HepG2 (cell line): ENCODE measurements at regions not wholly inside any gene's neighbourhood (a gene's known extent, or its start where the extent isn't known, plus 50 kb on each side); places are given as distances from the start of the nearest gene placed in this dataset.
"Not testable (repeated sequence)": the region's sequence is repeated elsewhere in the genome, so short reads cannot be mapped to it uniquely, and the experiment has no call there.

Experiments used
- ATAC-seq: fragments of 200-7000 bp; cut with Tn5 transposase; 3 replicates; pipeline ENCODE4 v1.9.1; 2020; ENCODE audit warnings: mild to moderate bottlenecking, moderate library complexity
- BruUV-seq: library from RNA; stranded (reverse); fragments of 400-500 nt; replicated peaks from 2 replicates; lab custom pipeline; 2021; lab: Mats Ljungman, UMichigan
- CTCF ChIA-PET: fragments of 300-600 bp; formaldehyde crosslinking; extraction: SDS; loops from one replicate; lab custom pipeline; 2021; ENCODE audit warnings: low total read pairs, inconsistent platforms, low intra/inter-chr PET ratio; lab: Yijun Ruan, JAX
- POLR2A ChIA-PET: fragments of 350-600 bp; sonication (Branson Sonifier 250); formaldehyde crosslinking; loops from one replicate; lab custom pipeline; 2020; ENCODE audit warnings: antibody characterized with exemption, inconsistent platforms; lab: Yijun Ruan, JAX
- DNase-seq: peaks from one replicate; pipeline ENCODE4 v3.0.0-alpha.2; 2015; ENCODE audit warnings: low spot score
- FAIRE-seq: peaks from 3 replicates; lab custom pipeline; 2011; peaks lifted over from hg19 to GRCh38; lab: Jason Lieb, UNC
- H2AFZ ChIP-seq: one replicate; pipeline ENCODE4 v1.6.1; 2011; ENCODE audit warnings: low read length, inconsistent platforms
- H3K27ac ChIP-seq: fragments of 300-600 bp; 3 replicates; pipeline ENCODE4 v1.8.0; 2011; ENCODE audit warnings: mixed run types, mild to moderate bottlenecking, mixed read lengths, low read length, inconsistent platforms; ENCODE audit not compliant: insufficient read depth; ENCODE audit errors: extremely low read length
- H3K27me3 ChIP-seq, 2 experiments: fragments of 200-600 bp in 1 of 2; 2 replicates in 1 of 2; 3 replicates in 1 of 2; pipeline versions ENCODE4 v1.6.0 to v1.8.0; 2011; ENCODE audit warnings: low read length in 2 of 2, mild to moderate bottlenecking in 2 of 2, moderate library complexity in 2 of 2, inconsistent platforms in 1 of 2; ENCODE audit not compliant: insufficient read depth in 2 of 2, control insufficient read depth in 1 of 2
- H3K36me3 ChIP-seq, 2 experiments: fragments of 200-600 bp in 1 of 2; replicated peaks in 1 of 2; 2 replicates in 1 of 2; 3 replicates in 1 of 2; pipeline versions ENCODE4 v1.5.1 to v1.8.0; 2011; ENCODE audit warnings: low read length in 2 of 2, inconsistent platforms in 1 of 2; ENCODE audit not compliant: insufficient read depth in 2 of 2, control insufficient read depth in 1 of 2
- H3K4me1 ChIP-seq: 2 replicates; pipeline ENCODE4 v1.5.1; 2012; ENCODE audit warnings: low read length, inconsistent platforms; ENCODE audit not compliant: insufficient read depth
- H3K4me2 ChIP-seq: 2 replicates; pipeline ENCODE4 v1.6.0; 2011; ENCODE audit warnings: low read depth, low read length, inconsistent platforms
- H3K4me3 ChIP-seq, 3 experiments: fragments of 200-600 bp in 1 of 3; sonication (generic), shearing (Covaris generic) in 1 of 3; replicated peaks in 1 of 3; 2 replicates each; pipeline ENCODE4 v1.5.1; 2011 to 2016; ENCODE audit warnings: low read length in 3 of 3, inconsistent platforms in 2 of 3, low read depth in 2 of 3, mild to moderate bottlenecking in 2 of 3, control low read depth in 1 of 3, mixed read lengths in 1 of 3; ENCODE audit not compliant: insufficient read depth in 1 of 3
- H3K79me2 ChIP-seq: one replicate; pipeline ENCODE4 v1.6.1; 2011; ENCODE audit warnings: low read length, inconsistent platforms; ENCODE audit not compliant: insufficient read depth
- H3K9ac ChIP-seq: 2 replicates; pipeline ENCODE4 v1.6.0; 2011; ENCODE audit warnings: mild to moderate bottlenecking, low read depth, low read length, inconsistent platforms; ENCODE audit not compliant: insufficient read depth
- H3K9me3 ChIP-seq: 2 replicates; pipeline ENCODE4 v1.5.1; 2012; ENCODE audit warnings: mild to moderate bottlenecking, low read length
- H4K20me1 ChIP-seq: 2 replicates; pipeline ENCODE4 v1.6.0; 2011; ENCODE audit warnings: inconsistent platforms, mild to moderate bottlenecking, low read length, moderate library complexity; ENCODE audit not compliant: insufficient read depth
- MAX ChIP-seq: IDR thresholded peaks from 2 replicates; pipeline ENCODE4 v1.6.1; 2012; ENCODE audit warnings: inconsistent platforms
- RAD51 ChIP-seq: fragments of 450-650 bp; IDR thresholded peaks from 2 replicates; pipeline ENCODE4 v1.6.1; 2016; ENCODE audit warnings: borderline replicate concordance
- TSC22D2 ChIP-seq: sonication (generic); formaldehyde crosslinking; IDR thresholded peaks from 2 replicates; pipeline ENCODE4 v1.5.1; 2020; ENCODE audit warnings: missing genetic modification reagents, mild to moderate bottlenecking, borderline replicate concordance
- ZNF274 ChIP-seq: sonication (generic); formaldehyde crosslinking; IDR thresholded peaks from 2 replicates; pipeline ENCODE4 v1.5.1; 2020; ENCODE audit warnings: mild to moderate bottlenecking, missing genetic modification reagents
- ZNF552 ChIP-seq: sonication (generic); formaldehyde crosslinking; IDR thresholded peaks from 2 replicates; pipeline ENCODE4 v1.9.0; 2022; ENCODE audit warnings: missing genetic modification reagents, mild to moderate bottlenecking, borderline replicate concordance
- WGBS: methylation state at CpG from one replicate; pipeline ENCODE4 v1.1.6; 2017; ENCODE audit warnings: low lambda C conversion rate; 5-methylcytosine and 5-hydroxymethylcytosine counted together
- in situ Hi-C: cut with HindIII; loops from 2 replicates; pipeline ENCODE4 v1.10.0; 2017; ENCODE audit warnings: low pct_unique_long_range_greater_than_20kb; ENCODE audit not compliant: extremely low pct_ligation_motif_present
- intact Hi-C: fragments of 100-400 bp; cut with micrococcal nuclease; formaldehyde crosslinking; loops from one replicate; pipeline ENCODE4 v1.10.0; 2022; ENCODE audit not compliant: unreplicated experiment
- TF ChIP-seq, protein P1 (sequence below): sonication (generic); formaldehyde crosslinking; IDR thresholded peaks from 2 replicates; pipeline ENCODE4 v1.8.0; 2023; ENCODE audit warnings: mild to moderate bottlenecking, missing genetic modification reagents

DNA sequence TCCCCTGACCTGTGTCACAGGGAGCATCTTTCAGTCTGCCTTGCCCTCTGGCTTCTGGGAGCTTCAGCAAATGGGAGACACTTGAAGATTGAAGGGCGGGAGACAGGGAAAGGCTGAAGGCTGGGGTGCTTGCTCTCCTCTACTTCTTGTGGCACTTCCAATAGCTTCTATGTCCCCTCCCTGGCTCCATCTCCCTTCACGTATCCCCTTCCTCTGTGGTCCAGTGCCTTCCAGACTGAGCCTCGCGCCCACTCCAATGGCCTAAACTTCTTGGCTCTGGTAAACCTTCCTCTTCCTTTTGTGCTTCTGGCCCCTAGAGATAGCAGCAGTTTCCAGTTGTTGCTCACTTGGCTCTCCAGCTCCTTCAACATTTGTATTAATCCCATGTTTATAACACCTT lies 69.8 kb upstream of the TOPAZ1 start:
- H3K4me2 ChIP-seq: no peak overlapping the region
- 17% methylated on average over 4 of the region's 4 CpGs for WGBS
- H3K4me1 ChIP-seq: no peaks in the 10 kb centered on the region
- intact Hi-C loops (no loop called here), in situ Hi-C loops (no loop called here)
- H3K79me2 ChIP-seq: no peaks in the 10 kb centered on the region
- no peaks in the 10 kb centered on the region for H3K9me3 ChIP-seq
- ChIA-PET CTCF (no interaction called here), POLR2A (no interaction called here)
- ATAC-seq (no peak), FAIRE-seq (no peak), DNase-seq (no peak)
- H3K4me3 ChIP-seq: no peak overlapping the region
- H3K36me3 ChIP-seq: no peaks in the 10 kb centered on the region
- no peak overlapping the region for H2AFZ ChIP-seq
- TF ChIP-seq ZNF274 (CRISPR knock-in tag) (no peak), ZNF552 (CRISPR knock-in tag) (no peak), MAX (no peak), TSC22D2 (CRISPR knock-in tag) (no peak), RAD51 (no peak)
- TF ChIP-seq, protein P1, sequence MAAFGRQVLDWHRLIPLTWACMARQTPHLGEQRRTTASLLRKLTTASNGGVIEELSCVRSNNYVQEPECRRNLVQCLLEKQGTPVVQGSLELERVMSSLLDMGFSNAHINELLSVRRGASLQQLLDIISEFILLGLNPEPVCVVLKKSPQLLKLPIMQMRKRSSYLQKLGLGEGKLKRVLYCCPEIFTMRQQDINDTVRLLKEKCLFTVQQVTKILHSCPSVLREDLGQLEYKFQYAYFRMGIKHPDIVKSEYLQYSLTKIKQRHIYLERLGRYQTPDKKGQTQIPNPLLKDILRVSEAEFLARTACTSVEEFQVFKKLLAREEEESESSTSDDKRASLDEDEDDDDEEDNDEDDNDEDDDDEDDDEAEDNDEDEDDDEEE (CRISPR knock-in tag): no peak
- BruUV-seq: no TSS peak
- no peak overlapping the region for H3K9ac ChIP-seq
- H4K20me1 ChIP-seq: no peaks in the 10 kb centered on the region
- no peak overlapping the region for H3K27ac ChIP-seq
- H3K27me3 ChIP-seq: no peaks in the 10 kb centered on the region

DNA sequence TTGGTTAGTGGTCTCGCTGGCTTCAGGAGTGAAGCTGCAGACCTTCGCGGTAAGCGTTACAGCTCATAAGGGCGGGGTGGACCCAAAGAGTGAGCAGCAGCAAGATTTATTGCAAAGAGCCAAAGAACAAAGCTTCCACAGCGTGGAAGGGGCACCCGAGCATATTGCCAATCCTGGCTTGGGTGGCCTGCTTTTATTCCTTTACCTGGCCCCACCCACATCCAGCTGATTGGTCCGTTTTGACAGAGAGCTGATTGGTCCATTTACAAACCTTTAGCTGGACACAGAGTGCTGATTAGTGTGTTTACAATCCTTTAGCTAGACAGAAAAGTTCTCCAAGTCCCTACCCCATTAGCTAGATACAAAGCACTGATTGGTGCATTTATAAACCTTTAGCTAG lies 69.0 kb upstream of the TOPAZ1 start:
- CTCF ChIA-PET, POLR2A ChIA-PET, H3K4me3 ChIP-seq, in situ Hi-C loops, ATAC-seq, BruUV-seq, intact Hi-C loops, FAIRE-seq, H2AFZ ChIP-seq, H3K27me3 ChIP-seq, H3K9me3 ChIP-seq, H3K36me3 ChIP-seq, H4K20me1 ChIP-seq, H3K4me1 ChIP-seq, H3K9ac ChIP-seq, DNase-seq, H3K4me2 ChIP-seq, H3K27ac ChIP-seq, H3K79me2 ChIP-seq: not testable (repeated sequence)
- 75% methylated on average over 6 of the region's 8 CpGs for WGBS
